GM19455 (cell line): ENCODE measurements at regions not wholly inside any gene's neighbourhood (a gene's known extent, or its start where the extent isn't known, plus 50 kb on each side); places are given as distances from the start of the nearest gene placed in this dataset.
"Not testable (repeated sequence)": the region's sequence is repeated elsewhere in the genome, so short reads cannot be mapped to it uniquely, and the experiment has no call there.

Source experiments
- ATAC-seq: cut with Tn5 transposase; IDR thresholded peaks from one replicate; pipeline ENCODE4 v1.9.1; 2021; ENCODE audit not compliant: unreplicated experiment

DNA sequence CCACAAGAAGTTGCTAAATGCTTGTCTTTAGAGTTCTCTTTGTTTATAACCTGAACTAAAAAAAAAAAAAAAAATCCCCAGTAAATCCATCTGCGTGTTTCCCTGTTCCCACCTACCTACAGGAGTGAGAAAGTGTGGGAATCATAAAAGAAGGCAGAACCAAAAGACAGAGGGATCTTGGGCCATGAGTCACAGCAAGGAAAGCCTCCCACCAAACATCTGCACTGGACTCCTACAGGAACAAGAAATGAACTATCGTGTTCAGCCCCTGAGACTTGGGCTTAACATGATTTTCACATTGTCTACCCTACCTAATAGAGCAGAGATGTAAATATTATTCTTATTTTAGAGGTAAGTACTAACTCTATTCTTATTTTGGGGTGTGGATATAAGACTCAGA, 1761.2 kb upstream of the CELF4 start:
- no peak for ATAC-seq

- no peak for ATAC-seq
These were observed 1760.4 kb upstream of the CELF4 start for GRCh38 chr18:39325973-39326372.

GRCh38 chr18:39319141-39319540, 1753.5 kb upstream of the CELF4 start:
- no peak for ATAC-seq

DNA sequence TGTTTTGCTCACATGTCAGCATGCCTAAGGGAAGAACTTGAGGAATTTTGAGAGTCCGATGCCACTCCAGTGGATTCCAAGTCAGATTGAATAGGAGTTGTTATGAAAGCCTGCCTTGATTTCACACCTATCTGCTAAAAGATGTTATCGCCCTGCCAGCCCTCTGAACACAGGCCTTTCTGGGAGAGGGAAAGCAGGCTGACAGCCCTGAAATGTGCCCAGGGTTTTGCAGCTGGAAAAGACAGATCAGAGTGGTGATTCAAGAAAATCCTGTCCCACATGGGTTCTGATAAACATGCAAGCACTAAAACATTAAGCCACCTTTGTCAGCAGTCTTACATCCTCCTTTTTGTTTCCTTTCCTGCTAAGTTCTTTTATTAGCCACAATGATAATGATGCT, 1752.9 kb upstream of the CELF4 start:
- no peak for ATAC-seq

DNA sequence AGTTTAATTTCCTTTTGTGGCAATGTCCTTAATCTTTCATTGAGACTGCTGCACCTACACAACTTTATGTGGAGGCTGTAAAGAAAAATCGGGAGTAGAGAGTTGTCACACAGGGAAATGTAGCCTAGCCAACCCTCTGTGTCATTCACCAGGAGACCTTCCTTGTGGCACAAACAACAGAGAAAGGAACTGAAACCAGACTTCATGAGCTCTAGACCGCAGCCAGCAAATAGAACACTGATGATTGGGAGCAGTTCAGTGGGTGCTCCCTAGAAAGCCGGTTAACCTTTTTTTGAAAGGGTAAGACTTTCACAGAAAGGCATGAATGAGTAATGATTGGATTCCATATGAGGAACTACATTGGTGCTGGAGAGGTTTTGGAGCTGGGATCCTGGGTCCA, 1752.4 kb upstream of the CELF4 start:
- no peak for ATAC-seq

- ATAC-seq = no peak
These were observed 1749.0 kb upstream of the CELF4 start for GRCh38 chr18:39314595-39314994.

DNA sequence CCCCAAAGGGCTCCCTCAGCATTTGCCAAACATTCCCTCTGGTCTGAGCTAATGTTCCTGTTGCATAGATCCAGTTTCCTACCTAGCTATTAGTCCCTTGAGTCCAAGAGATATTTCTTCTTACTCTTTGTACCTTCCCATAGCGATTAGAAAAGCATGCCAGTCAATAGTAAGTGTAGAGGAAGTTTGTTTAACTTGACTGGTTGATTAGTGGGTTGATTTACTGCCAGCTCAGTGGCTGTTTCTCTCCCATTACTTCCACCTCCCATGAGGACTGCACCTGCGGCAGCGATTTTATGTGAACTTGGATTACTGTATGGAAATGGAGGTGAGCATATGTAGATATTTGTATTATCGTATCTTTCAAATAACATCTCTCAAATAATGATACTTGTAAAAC, 1748.4 kb upstream of the CELF4 start:
- ATAC-seq = no peak

DNA sequence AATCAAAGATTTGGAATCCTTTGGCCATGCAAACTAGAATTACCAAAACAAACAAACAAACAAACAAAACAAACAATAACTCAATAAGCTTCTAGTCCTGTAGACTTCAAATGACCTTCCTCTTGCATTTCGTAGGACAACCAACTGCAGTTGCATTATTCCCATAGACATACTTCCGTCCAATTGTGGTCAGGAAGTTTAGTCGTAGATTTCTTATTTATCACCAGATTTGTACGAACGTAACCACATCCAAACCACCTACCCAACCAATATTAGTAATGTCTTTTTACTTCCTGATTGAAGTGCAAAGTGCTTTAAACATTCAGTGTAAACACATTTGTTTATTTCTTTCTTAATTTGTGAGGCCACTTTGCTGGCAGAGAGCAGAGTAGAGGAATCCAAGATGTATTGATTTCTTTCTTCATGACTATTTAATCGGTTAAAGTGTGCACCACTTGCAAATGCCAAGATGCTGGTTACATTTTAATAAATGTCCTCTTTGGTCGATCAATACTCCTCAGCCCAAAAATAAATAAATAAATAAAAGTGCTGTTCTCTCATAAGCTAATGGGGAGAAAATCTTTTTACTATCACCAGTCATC, 1745.6 kb upstream of the CELF4 start:
- no peak for ATAC-seq

- ATAC-seq = not testable (repeated sequence)
These were observed 1743.4 kb upstream of the CELF4 start for GRCh38 chr18:39308931-39309521.

DNA sequence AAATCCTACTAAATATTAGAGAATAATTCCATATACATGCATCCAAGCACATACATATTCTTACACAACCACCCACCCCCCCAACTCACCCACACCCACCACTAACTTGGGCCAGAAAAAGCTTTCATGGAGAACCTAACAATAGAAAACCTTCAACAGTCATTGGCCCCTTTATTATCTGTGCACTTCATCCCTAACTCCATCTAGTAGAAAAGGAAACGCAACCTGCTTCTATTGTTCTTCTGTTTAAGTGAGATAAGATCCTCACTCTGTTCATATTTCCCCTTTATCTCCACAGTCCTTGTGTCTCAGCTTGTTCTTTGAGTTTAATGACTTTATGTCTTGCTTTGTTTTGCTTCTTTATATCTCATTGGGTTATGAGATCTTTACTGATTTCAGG, 1740.2 kb upstream of the CELF4 start:
- no peak for ATAC-seq

DNA sequence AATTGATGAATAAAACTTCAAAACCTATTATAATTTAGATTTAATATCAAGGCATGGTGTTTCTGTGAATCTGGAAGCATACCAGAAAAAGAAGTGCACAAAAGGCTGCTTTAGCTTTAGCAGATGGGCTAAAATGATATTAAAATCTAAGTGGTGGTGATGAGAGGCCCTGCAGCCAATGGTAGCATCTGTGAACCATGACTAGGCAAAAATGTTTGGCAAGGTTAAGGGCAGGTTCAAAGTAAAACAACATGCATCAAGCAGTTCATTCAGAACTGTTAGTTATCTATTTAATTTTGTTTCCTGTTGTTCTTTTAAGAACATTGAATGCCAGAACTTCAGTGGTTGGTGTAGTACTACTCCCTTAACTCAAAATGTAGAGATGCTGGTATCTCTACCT, 1736.9 kb upstream of the CELF4 start:
- ATAC-seq = no peak

- no peak for ATAC-seq
These were observed 1733.6 kb upstream of the CELF4 start for GRCh38 chr18:39299152-39299551.

GRCh38 chr18:39297225-39297624, 1731.6 kb upstream of the CELF4 start:
- no peak for ATAC-seq

DNA sequence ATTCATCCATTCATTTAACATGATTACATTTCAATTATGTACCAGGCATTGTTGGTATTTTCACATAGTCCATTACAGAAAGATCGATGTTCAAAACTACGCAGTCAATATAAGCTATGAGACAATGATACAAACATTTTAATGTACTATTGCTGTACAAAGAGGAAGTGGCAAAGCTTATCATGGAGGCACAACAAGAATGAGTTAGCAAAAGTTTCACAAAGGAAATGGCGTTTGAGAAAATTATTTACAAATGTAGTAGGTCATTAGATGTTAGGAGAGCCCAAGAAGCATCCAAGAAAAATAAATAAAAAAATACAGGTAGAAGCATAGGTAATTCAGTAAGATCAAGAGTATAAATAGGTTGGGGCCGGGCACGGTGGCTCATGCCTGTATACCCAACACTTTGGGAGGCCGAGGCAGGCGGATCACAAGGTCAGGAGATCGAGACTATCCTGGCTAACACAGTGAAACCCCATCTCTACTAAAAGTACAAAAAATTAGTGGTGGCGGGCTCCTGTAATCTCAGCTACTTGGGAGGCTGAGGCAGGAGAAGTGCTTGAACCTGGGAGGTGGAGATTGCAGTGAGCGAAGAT, 1730.8 kb upstream of the CELF4 start:
- no peak for ATAC-seq

- ATAC-seq = no peak
These were observed 1711.2 kb upstream of the CELF4 start for GRCh38 chr18:39276764-39277163.

DNA sequence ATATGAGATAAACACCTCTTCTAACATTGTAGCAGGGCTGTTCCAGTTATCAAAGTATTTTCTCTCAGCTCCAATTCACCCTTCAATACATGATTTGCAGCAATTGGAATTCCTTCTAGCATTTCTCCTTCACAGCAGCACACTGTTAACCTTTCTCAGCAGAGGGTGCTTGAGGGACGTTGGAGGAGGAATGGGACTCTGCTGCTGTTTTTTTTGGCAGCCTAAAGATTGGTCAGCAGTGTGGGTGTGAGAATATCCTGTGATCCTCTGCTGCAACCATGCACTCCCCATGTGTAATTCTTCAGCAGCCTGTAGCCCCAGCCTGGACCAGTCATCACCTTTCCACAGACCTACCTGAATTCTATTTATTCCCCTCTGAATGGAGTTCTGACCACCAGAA, 1708.9 kb upstream of the CELF4 start:
- no peak for ATAC-seq

DNA sequence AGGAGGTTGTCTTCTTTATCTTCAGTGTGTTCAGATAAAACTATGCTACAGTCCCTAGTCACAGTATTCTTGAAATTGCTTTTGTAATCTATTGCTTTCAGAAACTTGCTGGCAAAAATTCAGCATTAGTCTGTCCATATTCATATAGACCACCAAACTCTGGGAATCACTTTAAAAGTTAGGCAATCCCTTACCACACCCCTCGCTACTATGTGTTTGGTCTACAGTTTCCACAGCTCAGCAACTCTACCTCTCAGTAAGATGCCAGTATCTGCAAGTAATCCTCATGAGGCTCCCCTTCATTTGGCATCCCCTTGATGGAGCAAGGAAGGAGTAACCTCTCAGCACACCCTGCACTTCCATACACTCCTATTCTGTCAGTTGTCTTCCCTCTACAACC, 1706.6 kb upstream of the CELF4 start:
- ATAC-seq = no peak

GRCh38 chr18:39271654-39272053, 1706.1 kb upstream of the CELF4 start:
- ATAC-seq = no peak

GRCh38 chr18:39260565-39260964, 1695.0 kb upstream of the CELF4 start:
- ATAC-seq = no peak

DNA sequence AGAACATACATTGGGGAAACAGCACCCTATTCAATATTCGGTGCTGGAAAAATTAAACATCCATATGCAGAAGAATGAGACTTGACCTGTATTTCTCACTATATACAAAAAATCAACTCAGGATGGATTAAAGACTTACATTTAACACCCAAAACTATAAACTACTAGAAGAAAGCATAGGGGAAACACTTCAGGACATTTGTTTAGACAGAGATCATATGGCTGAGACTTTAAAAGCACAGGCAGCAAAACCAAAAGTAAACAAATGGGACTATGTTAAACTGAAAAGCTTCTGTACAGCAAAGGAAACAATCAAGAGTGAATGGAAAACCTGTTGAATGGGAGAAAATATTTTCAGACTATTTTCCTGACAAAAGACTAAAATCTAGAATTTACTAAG, 1694.1 kb upstream of the CELF4 start:
- ATAC-seq = no peak

- no peak for ATAC-seq
These were observed 1678.6 kb upstream of the CELF4 start for GRCh38 chr18:39244242-39244641.

DNA sequence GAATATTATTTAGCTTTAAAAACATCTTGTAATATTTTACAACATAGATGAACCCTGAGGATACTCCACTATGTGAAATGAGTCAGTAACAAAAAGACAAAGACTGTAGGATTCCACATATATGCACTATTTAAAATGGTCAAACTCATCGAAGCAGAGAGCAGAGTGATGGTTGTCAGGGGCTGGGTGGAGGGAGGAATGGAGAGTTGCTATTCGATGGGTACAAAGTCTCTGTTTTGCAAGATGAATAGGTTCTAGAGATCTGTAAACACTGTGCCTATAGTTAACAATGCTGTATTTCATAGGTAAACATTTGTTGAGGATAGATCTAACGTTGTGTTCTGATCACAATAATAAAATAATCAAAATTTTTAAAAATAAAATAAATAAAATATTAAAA, 1675.9 kb upstream of the CELF4 start:
- ATAC-seq = no peak
